ENCODE measurements at regions not wholly inside any gene's neighbourhood (a gene's known extent, or its start where the extent isn't known, plus 50 kb on each side); places are given as distances from the start of the nearest gene placed in this dataset.

GRCh38 chr4:100781435-100781834 lies 263.6 kb upstream of the EMCN start:
- H3K4me2 ChIP-seq (ENCODE audit: low read length) = no peak overlapping the region
- H3K36me3 ChIP-seq (ENCODE audit: insufficient read depth, low read length) = no peaks in the 10 kb centered on the region
- no peak overlapping the region for H3K27ac ChIP-seq (ENCODE audit: low read depth, low read length, poor library complexity, severe bottlenecking)
- H3K9me2 ChIP-seq (ENCODE audit: low read depth, low read length) = no peaks in the 10 kb centered on the region
- no peaks in the 10 kb centered on the region for H3K4me1 ChIP-seq (ENCODE audit: insufficient read depth, low read length, severe bottlenecking)
- H3K9me3 ChIP-seq (ENCODE audit: low read length) = no peaks in the 10 kb centered on the region
- no peak overlapping the region for H2AFZ ChIP-seq (ENCODE audit: low read length)
- H3K27me3 ChIP-seq (ENCODE audit: insufficient read depth, low read length) = no peaks in the 10 kb centered on the region
- no peak overlapping the region for H3K4me3 ChIP-seq (ENCODE audit: low read depth, low read length, poor library complexity, severe bottlenecking)
- H3K9ac ChIP-seq (ENCODE audit: low read length) = no peak overlapping the region
- TF ChIP-seq CTCF (IDR thresholded peaks at IDR 0.05; ENCODE audit: low read length) (no peak), EZH2 (IDR thresholded peaks at IDR 0.05; ENCODE audit: borderline replicate concordance, low read length) (no peak)
- no peaks in the 10 kb centered on the region for H4K20me1 ChIP-seq (ENCODE audit: insufficient read depth, low read length)
- H3K79me2 ChIP-seq (ENCODE audit: insufficient read depth, low read length) = no peaks in the 10 kb centered on the region
- no peaks in the 10 kb centered on the region for H3F3A ChIP-seq (ENCODE audit: insufficient read depth, low read length)

- H3F3A ChIP-seq (ENCODE audit: insufficient read depth, low read length) = no peaks in the 10 kb centered on the region
- H3K27ac ChIP-seq (ENCODE audit: low read depth, low read length, poor library complexity, severe bottlenecking) = no peak overlapping the region
- H3K4me3 ChIP-seq (ENCODE audit: low read depth, low read length, poor library complexity, severe bottlenecking) = no peak overlapping the region
- no peak overlapping the region for H2AFZ ChIP-seq (ENCODE audit: low read length)
- no peaks in the 10 kb centered on the region for H3K9me3 ChIP-seq (ENCODE audit: low read length)
- no peaks in the 10 kb centered on the region for H3K27me3 ChIP-seq (ENCODE audit: insufficient read depth, low read length)
- no peaks in the 10 kb centered on the region for H3K79me2 ChIP-seq (ENCODE audit: insufficient read depth, low read length)
- H3K9me2 ChIP-seq (ENCODE audit: low read depth, low read length) = no peaks in the 10 kb centered on the region
- H4K20me1 ChIP-seq (ENCODE audit: insufficient read depth, low read length) = no peaks in the 10 kb centered on the region
- H3K4me2 ChIP-seq (ENCODE audit: low read length) = no peak overlapping the region
- no peaks in the 10 kb centered on the region for H3K4me1 ChIP-seq (ENCODE audit: insufficient read depth, low read length, severe bottlenecking)
- H3K36me3 ChIP-seq (ENCODE audit: insufficient read depth, low read length) = no peaks in the 10 kb centered on the region
- TF ChIP-seq CTCF (IDR thresholded peaks at IDR 0.05; ENCODE audit: low read length) (no peak), EZH2 (IDR thresholded peaks at IDR 0.05; ENCODE audit: borderline replicate concordance, low read length) (no peak)
- H3K9ac ChIP-seq (ENCODE audit: low read length) = no peak overlapping the region
Measured at GRCh38 chr4:100780126-100780525, 262.3 kb upstream of the EMCN start.

- H3K9me2 ChIP-seq (ENCODE audit: low read depth, low read length) = no peaks in the 10 kb centered on the region
- H3K4me1 ChIP-seq (ENCODE audit: insufficient read depth, low read length, severe bottlenecking) = no peaks in the 10 kb centered on the region
- H3K36me3 ChIP-seq (ENCODE audit: insufficient read depth, low read length) = no peaks in the 10 kb centered on the region
- no peak overlapping the region for H3K4me3 ChIP-seq (ENCODE audit: low read depth, low read length, poor library complexity, severe bottlenecking)
- H3K4me2 ChIP-seq (ENCODE audit: low read length) = no peak overlapping the region
- H4K20me1 ChIP-seq (ENCODE audit: insufficient read depth, low read length) = no peaks in the 10 kb centered on the region
- no peaks in the 10 kb centered on the region for H3K27me3 ChIP-seq (ENCODE audit: insufficient read depth, low read length)
- H3K79me2 ChIP-seq (ENCODE audit: insufficient read depth, low read length) = no peaks in the 10 kb centered on the region
- H3K9ac ChIP-seq (ENCODE audit: low read length) = no peak overlapping the region
- H3K27ac ChIP-seq (ENCODE audit: low read depth, low read length, poor library complexity, severe bottlenecking) = no peak overlapping the region
- no peaks in the 10 kb centered on the region for H3K9me3 ChIP-seq (ENCODE audit: low read length)
- H3F3A ChIP-seq (ENCODE audit: insufficient read depth, low read length) = no peaks in the 10 kb centered on the region
- no peak for TF ChIP-seq CTCF (IDR thresholded peaks at IDR 0.05; ENCODE audit: low read length)
- H2AFZ ChIP-seq (ENCODE audit: low read length) = no peak overlapping the region
Measured at GRCh38 chr4:100778431-100778830, 260.6 kb upstream of the EMCN start.
